Naive thymus-derived CD4-positive, alpha-beta T cell (primary cell): ENCODE measurements at regions not wholly inside any gene's neighbourhood (a gene's known extent, or its start where the extent isn't known, plus 50 kb on each side); places are given as distances from the start of the nearest gene placed in this dataset.
A peak's percentile ranks its signal among the peaks of the same experiment; 100 is the strongest.

ENCODE experiments used
- ATAC-seq: fragments of 150-1000 bp; cut with Tn5 transposase; 2 replicates; pipeline ENCODE4 v1.10.0; 2021; ENCODE audit warnings: mild to moderate bottlenecking, moderate library complexity
- CTCF ChIA-PET: fragments of 350-600 bp; sonication (Branson Sonifier 250); formaldehyde crosslinking; loops from one replicate; lab custom pipeline; 2021; ENCODE audit warnings: antibody characterized with exemption; lab: Charles Lee
- POLR2A ChIA-PET: fragments of 350-600 bp; sonication (Branson Sonifier 250); formaldehyde crosslinking; loops from one replicate; lab custom pipeline; 2021; ENCODE audit warnings: antibody characterized with exemption, inconsistent platforms; lab: Charles Lee
- DNase-seq, 9 donors: peaks; one replicate each; pipeline versions ENCODE4 v3.0.0 to v3.0.0-alpha.2; 2020 to 2022; ENCODE audit warnings: mixed read lengths in 1 of 9
- H3K27ac ChIP-seq: one replicate; pipeline ENCODE4 v1.7.0; 2013; ENCODE audit warnings: mild to moderate bottlenecking, low read depth, low read length, moderate library complexity
- H3K27me3 ChIP-seq, 2 donors: one replicate each; pipeline ENCODE4 v1.7.0; 2013; ENCODE audit warnings: low read length in 2 of 2, mild to moderate bottlenecking in 2 of 2, moderate library complexity in 2 of 2; ENCODE audit not compliant: control insufficient read depth in 2 of 2, insufficient read depth in 2 of 2
- H3K36me3 ChIP-seq, 3 experiments: 1 replicate in 2 of 3; 2 replicates in 1 of 3; pipeline ENCODE4 v1.7.0; 2013; ENCODE audit warnings: low read length in 3 of 3, mild to moderate bottlenecking in 3 of 3, moderate library complexity in 1 of 3; ENCODE audit not compliant: insufficient read depth in 3 of 3, control insufficient read depth in 2 of 3
- H3K4me1 ChIP-seq, 2 donors: one replicate each; pipeline ENCODE4 v1.7.0; 2013; ENCODE audit warnings: low read length in 2 of 2, mild to moderate bottlenecking in 2 of 2, moderate library complexity in 1 of 2; ENCODE audit not compliant: control insufficient read depth in 2 of 2, insufficient read depth in 2 of 2
- H3K4me3 ChIP-seq: 2 replicates; pipeline ENCODE4 v1.7.0; 2013; ENCODE audit warnings: mild to moderate bottlenecking, low read length
- H3K9me3 ChIP-seq, 3 experiments: 1 replicate in 2 of 3; 2 replicates in 1 of 3; pipeline ENCODE4 v1.7.0; 2013; ENCODE audit warnings: low read length in 3 of 3; ENCODE audit not compliant: control insufficient read depth in 2 of 3
- H3K27ac Mint-ChIP-seq, 9 donors: one replicate each; pipeline ENCODE4 v1.8.0; 2020 to 2022; ENCODE audit warnings: mixed read lengths in 9 of 9, mild to moderate bottlenecking in 8 of 9, moderate library complexity in 5 of 9, inconsistent platforms in 2 of 9
- H3K27me3 Mint-ChIP-seq, 5 donors: one replicate each; pipeline ENCODE4 v1.8.0; 2021 to 2022; ENCODE audit warnings: mixed read lengths in 5 of 5, mild to moderate bottlenecking in 1 of 5
- H3K36me3 Mint-ChIP-seq, 5 donors: one replicate each; pipeline ENCODE4 v1.8.0; 2020 to 2022; ENCODE audit warnings: mixed read lengths in 5 of 5, mild to moderate bottlenecking in 3 of 5, inconsistent platforms in 1 of 5
- H3K4me1 Mint-ChIP-seq, 7 donors: one replicate each; pipeline ENCODE4 v1.8.0; 2020 to 2022; ENCODE audit warnings: mixed read lengths in 7 of 7, mild to moderate bottlenecking in 3 of 7, inconsistent platforms in 1 of 7
- H3K4me3 Mint-ChIP-seq, 10 donors: one replicate each; pipeline ENCODE4 v1.8.0; 2020 to 2022; ENCODE audit warnings: mild to moderate bottlenecking in 10 of 10, mixed read lengths in 10 of 10, moderate library complexity in 6 of 10, inconsistent platforms in 2 of 10
- H3K9me3 Mint-ChIP-seq, 11 donors: one replicate each; pipeline ENCODE4 v1.8.0; 2020 to 2022; ENCODE audit warnings: mixed read lengths in 11 of 11, mild to moderate bottlenecking in 4 of 11, inconsistent platforms in 1 of 11, moderate library complexity in 1 of 11
- intact Hi-C, 2 donors: fragments of 100-400 bp; cut with micrococcal nuclease; formaldehyde crosslinking; loops; one replicate each; pipeline ENCODE4 v1.15.1; 2023

- no peaks in the 10 kb centered on the region for H3K4me1 ChIP-seq
- ChIA-PET POLR2A (no interaction called here), CTCF (no interaction called here)
- Mint-ChIP-seq H3K27me3 (peaks cover 0 to 21% (median 0%) of the 10 kb centered on the region in 5 donors), H3K27ac (no peak overlapping the region), H3K9me3 (no peaks in the 10 kb centered on the region), H3K4me3 (no peak overlapping the region), H3K36me3 (no peaks in the 10 kb centered on the region), H3K4me1 (no peaks in the 10 kb centered on the region)
- DNase-seq (no peak), ATAC-seq (no peak)
- no peak overlapping the region for H3K27ac ChIP-seq
- H3K9me3 ChIP-seq = no peaks in the 10 kb centered on the region
- intact Hi-C loops = no loop called here
- no peaks in the 10 kb centered on the region for H3K36me3 ChIP-seq
- no peak overlapping the region for H3K4me3 ChIP-seq
- H3K27me3 ChIP-seq = no peaks in the 10 kb centered on the region
These were observed 816.3 kb downstream of the BRD1 start for GRCh38 chr22:49011379-49011768.

GRCh38 chr22:49010901-49011300 is 816.8 kb downstream of the BRD1 start:
- Histone ChIP-seq H3K9me3 (no peaks in the 10 kb centered on the region), H3K27ac (no peak overlapping the region), H3K27me3 (no peaks in the 10 kb centered on the region), H3K4me3 (no peak overlapping the region), H3K4me1 (no peaks in the 10 kb centered on the region), H3K36me3 (no peaks in the 10 kb centered on the region)
- Mint-ChIP-seq H3K4me3 (no peak overlapping the region), H3K9me3 (no peaks in the 10 kb centered on the region), H3K27ac (peak overlapping the region in 1 of 9 donors; percentile 55), H3K36me3 (no peaks in the 10 kb centered on the region), H3K27me3 (peaks cover 0 to 24% (median 0%) of the 10 kb centered on the region in 5 donors), H3K4me1 (no peaks in the 10 kb centered on the region)
- POLR2A ChIA-PET = no interaction called here
- DNase-seq (no peak), ATAC-seq (no peak)
- CTCF ChIA-PET = no interaction called here
- intact Hi-C loops = no loop called here

GRCh38 chr22:49010070-49010863 is 817.4 kb downstream of the BRD1 start:
- no peak overlapping the region for H3K27ac ChIP-seq
- H3K4me1 ChIP-seq = no peaks in the 10 kb centered on the region
- DNase-seq (no peak), ATAC-seq (no peak)
- POLR2A ChIA-PET = no interaction called here
- Mint-ChIP-seq H3K4me3 (no peak overlapping the region), H3K4me1 (no peaks in the 10 kb centered on the region), H3K27me3 (peaks cover 0 to 25% (median 0%) of the 10 kb centered on the region in 5 donors), H3K9me3 (peaks cover 0 to 2% (median 0%) of the 10 kb centered on the region in 11 donors), H3K27ac (peak overlapping the region in 1 of 9 donors; percentile 55), H3K36me3 (no peaks in the 10 kb centered on the region)
- H3K27me3 ChIP-seq = no peaks in the 10 kb centered on the region
- H3K9me3 ChIP-seq = no peaks in the 10 kb centered on the region
- no peaks in the 10 kb centered on the region for H3K36me3 ChIP-seq
- CTCF ChIA-PET = interaction anchor here (0.5 to 0.6 kb wide), 2 partner anchors 31 to 356 kb away, joined by 3 to 5 read pairs; no protein-coding TSS in a partner anchor
- H3K4me3 ChIP-seq = no peak overlapping the region
- intact Hi-C loops = no loop called here

GRCh38 chr22:49009359-49010063 is 818.2 kb downstream of the BRD1 start:
- peaks cover 0 to 32% (median 0%) of the 10 kb centered on the region in 5 donors for H3K27me3 Mint-ChIP-seq
- H3K36me3 Mint-ChIP-seq = no peaks in the 10 kb centered on the region
- H3K4me3 Mint-ChIP-seq = no peak overlapping the region
- Histone ChIP-seq H3K36me3 (no peaks in the 10 kb centered on the region), H3K4me1 (no peaks in the 10 kb centered on the region), H3K4me3 (no peak overlapping the region), H3K27me3 (no peaks in the 10 kb centered on the region), H3K27ac (no peak overlapping the region), H3K9me3 (no peaks in the 10 kb centered on the region)
- H3K4me1 Mint-ChIP-seq = no peaks in the 10 kb centered on the region
- H3K9me3 Mint-ChIP-seq = peaks cover 0 to 2% (median 0%) of the 10 kb centered on the region in 11 donors
- ATAC-seq = no peak
- POLR2A ChIA-PET = no interaction called here
- CTCF ChIA-PET = interaction anchor here (0.5 kb wide), 1 partner anchor 357 kb away, joined by 5 read pairs; no protein-coding TSS in a partner anchor
- DNase-seq = no peak
- H3K27ac Mint-ChIP-seq = no peak overlapping the region
- intact Hi-C loops = no loop called here

GRCh38 chr22:49008682-49009235 is 818.9 kb downstream of the BRD1 start:
- intact Hi-C loops = no loop called here
- Mint-ChIP-seq H3K27ac (no peak overlapping the region), H3K4me3 (no peak overlapping the region), H3K4me1 (no peaks in the 10 kb centered on the region), H3K27me3 (peaks cover 0 to 37% (median 0%) of the 10 kb centered on the region in 5 donors), H3K9me3 (peaks cover 0 to 5% (median 2%) of the 10 kb centered on the region in 11 donors), H3K36me3 (no peaks in the 10 kb centered on the region)
- DNase-seq = no peak
- ChIA-PET POLR2A (no interaction called here), CTCF (no interaction called here)
- Histone ChIP-seq H3K36me3 (no peaks in the 10 kb centered on the region), H3K27ac (no peak overlapping the region), H3K27me3 (no peaks in the 10 kb centered on the region), H3K9me3 (no peaks in the 10 kb centered on the region), H3K4me3 (no peak overlapping the region), H3K4me1 (no peaks in the 10 kb centered on the region)
- ATAC-seq = no peak

GRCh38 chr22:49007013-49007653 is 820.5 kb downstream of the BRD1 start:
- ATAC-seq (no peak), DNase-seq (no peak)
- no peak overlapping the region for H3K27ac Mint-ChIP-seq
- Histone ChIP-seq H3K27me3 (no peaks in the 10 kb centered on the region), H3K27ac (no peak overlapping the region), H3K4me1 (no peaks in the 10 kb centered on the region), H3K36me3 (no peaks in the 10 kb centered on the region), H3K4me3 (no peak overlapping the region), H3K9me3 (no peaks in the 10 kb centered on the region)
- H3K4me1 Mint-ChIP-seq = no peaks in the 10 kb centered on the region
- ChIA-PET CTCF (no interaction called here), POLR2A (no interaction called here)
- peaks cover 0 to 19% (median 4%) of the 10 kb centered on the region in 11 donors for H3K9me3 Mint-ChIP-seq
- peaks cover 0 to 35% (median 0%) of the 10 kb centered on the region in 5 donors for H3K27me3 Mint-ChIP-seq
- intact Hi-C loops = no loop called here
- no peak overlapping the region for H3K4me3 Mint-ChIP-seq
- H3K36me3 Mint-ChIP-seq = no peaks in the 10 kb centered on the region
